H9 (cell line): ENCODE measurements at regions not wholly inside any gene's neighbourhood (a gene's known extent, or its start where the extent isn't known, plus 50 kb on each side); places are given as distances from the start of the nearest gene placed in this dataset.

ENCODE experiments used
- DNase-seq: peaks from one replicate; pipeline ENCODE4 v3.0.0-alpha.2; 2017
- H2AFZ ChIP-seq: one replicate; pipeline ENCODE4 v1.6.1; 2013; ENCODE audit warnings: mild to moderate bottlenecking, low read length, control low read depth, moderate library complexity
- H2AK5ac ChIP-seq: 2 replicates; pipeline ENCODE4 v1.6.1; 2013; ENCODE audit warnings: low read length, control low read depth, mixed read lengths; ENCODE audit not compliant: insufficient read length
- H2BK120ac ChIP-seq: one replicate; pipeline ENCODE4 v1.6.1; 2013; ENCODE audit warnings: low read depth, mild to moderate bottlenecking, low read length, control low read depth, inconsistent platforms; ENCODE audit not compliant: poor library complexity, severe bottlenecking
- H2BK12ac ChIP-seq: 2 replicates; pipeline ENCODE4 v1.6.1; 2013; ENCODE audit warnings: low read length, control low read depth, mixed read lengths, low read depth; ENCODE audit not compliant: insufficient read length
- H2BK15ac ChIP-seq: 2 replicates; pipeline ENCODE4 v1.6.1; 2013; ENCODE audit warnings: low read depth, low read length, control low read depth
- H2BK20ac ChIP-seq: one replicate; pipeline ENCODE4 v1.6.1; 2013; ENCODE audit warnings: low read depth, mild to moderate bottlenecking, low read length, control low read depth, inconsistent platforms; ENCODE audit not compliant: poor library complexity, severe bottlenecking
- H2BK5ac ChIP-seq: 2 replicates; pipeline ENCODE4 v1.6.1; 2013; ENCODE audit warnings: low read length, control low read depth, mixed read lengths; ENCODE audit not compliant: insufficient read length
- H3K14ac ChIP-seq: 2 replicates; pipeline ENCODE4 v1.6.1; 2013; ENCODE audit warnings: low read length, control low read depth; ENCODE audit not compliant: insufficient read depth
- H3K18ac ChIP-seq: 2 replicates; pipeline ENCODE4 v1.6.1; 2013; ENCODE audit warnings: low read depth, mild to moderate bottlenecking, mixed read lengths, low read length, control low read depth; ENCODE audit not compliant: insufficient read length
- H3K23ac ChIP-seq: 2 replicates; pipeline ENCODE4 v1.6.1; 2013; ENCODE audit warnings: low read length, control low read depth, mixed read lengths, low read depth; ENCODE audit not compliant: insufficient read length
- H3K23me2 ChIP-seq: 2 replicates; pipeline ENCODE4 v1.6.1; 2013; ENCODE audit warnings: low read depth, mild to moderate bottlenecking, mixed read lengths, low read length, control low read depth; ENCODE audit not compliant: insufficient read length, poor library complexity, severe bottlenecking
- H3K27ac ChIP-seq: 2 replicates; pipeline ENCODE4 v1.5.1; 2013; ENCODE audit warnings: low read length, control low read depth, mixed read lengths, low read depth; ENCODE audit not compliant: insufficient read length
- H3K27me3 ChIP-seq: 2 replicates; pipeline ENCODE4 v1.6.1; 2013; ENCODE audit warnings: low read length, control low read depth, inconsistent platforms; ENCODE audit not compliant: insufficient read depth
- H3K4ac ChIP-seq: 2 replicates; pipeline ENCODE4 v1.6.1; 2013; ENCODE audit warnings: low read depth, mild to moderate bottlenecking, control low read depth, inconsistent platforms, low read length, moderate library complexity
- H3K4me1 ChIP-seq: 2 replicates; pipeline ENCODE4 v1.6.1; 2013; ENCODE audit warnings: low read length, control low read depth, inconsistent platforms; ENCODE audit not compliant: insufficient read depth
- H3K4me2 ChIP-seq: 2 replicates; pipeline ENCODE4 v1.6.1; 2013; ENCODE audit warnings: low read length, control low read depth, mixed read lengths; ENCODE audit not compliant: insufficient read length, insufficient read depth
- H3K56ac ChIP-seq: 2 replicates; pipeline ENCODE4 v1.6.1; 2013; ENCODE audit warnings: low read depth, mild to moderate bottlenecking, mixed read lengths, low read length, control low read depth; ENCODE audit not compliant: insufficient read length
- H3K79me1 ChIP-seq: 2 replicates; pipeline ENCODE4 v1.6.1; 2013; ENCODE audit warnings: low read depth, mild to moderate bottlenecking, moderate library complexity, low read length, control low read depth, inconsistent platforms; ENCODE audit not compliant: insufficient read depth, poor library complexity, severe bottlenecking
- H3K79me2 ChIP-seq: 2 replicates; pipeline ENCODE4 v1.6.1; 2013; ENCODE audit warnings: low read length, control low read depth, inconsistent platforms; ENCODE audit not compliant: insufficient read depth
- H3K9ac ChIP-seq: 2 replicates; pipeline ENCODE4 v1.6.1; 2013; ENCODE audit warnings: low read length, control low read depth, mixed read lengths; ENCODE audit not compliant: insufficient read length; ENCODE audit errors: extremely low read depth
- H3K9me3 ChIP-seq: one replicate; pipeline ENCODE4 v1.6.1; 2013; ENCODE audit warnings: low read depth, low read length, inconsistent platforms; ENCODE audit not compliant: control insufficient read depth
- H3T11ph ChIP-seq: one replicate; pipeline ENCODE4 v1.6.1; 2013; ENCODE audit warnings: mild to moderate bottlenecking, low read length, control low read depth, inconsistent platforms
- H4K20me1 ChIP-seq: one replicate; pipeline ENCODE4 v1.6.1; 2013; ENCODE audit not compliant: control insufficient read depth, insufficient read length, insufficient read depth
- H4K5ac ChIP-seq: 2 replicates; pipeline ENCODE4 v1.6.1; 2013; ENCODE audit warnings: low read depth, mild to moderate bottlenecking, mixed read lengths, low read length, control low read depth; ENCODE audit not compliant: insufficient read length
- H4K8ac ChIP-seq: replicated peaks from 2 replicates; pipeline ENCODE4 v1.6.1; 2013; ENCODE audit warnings: low read length, control low read depth, mixed read lengths, low read depth; ENCODE audit not compliant: insufficient read length
- H4K91ac ChIP-seq: 2 replicates; pipeline ENCODE4 v1.6.1; 2013; ENCODE audit warnings: low read depth, mild to moderate bottlenecking, moderate library complexity, mixed read lengths, low read length, control low read depth; ENCODE audit not compliant: insufficient read length
- H3K27ac Mint-ChIP-seq, 3 experiments: 2 replicates in 2 of 3; 3 replicates in 1 of 3; pipeline ENCODE4 v1.8.0; 2020 to 2021; ENCODE audit warnings: mixed read lengths in 3 of 3, mild to moderate bottlenecking in 1 of 3, moderate library complexity in 1 of 3
- H3K27me3 Mint-ChIP-seq: 2 replicates; pipeline ENCODE4 v1.8.0; 2021; ENCODE audit warnings: low read depth, mild to moderate bottlenecking, moderate library complexity, mixed read lengths
- H3K36me3 Mint-ChIP-seq, 3 experiments: 2 replicates in 2 of 3; 3 replicates in 1 of 3; pipeline ENCODE4 v1.8.0; 2020 to 2021; ENCODE audit warnings: low read depth in 3 of 3, mixed read lengths in 3 of 3; ENCODE audit not compliant: insufficient read depth in 1 of 3
- H3K4me1 Mint-ChIP-seq, 2 experiments: 2 replicates each; pipeline ENCODE4 v1.8.0; 2020; ENCODE audit warnings: mixed read lengths in 2 of 2
- H3K4me3 Mint-ChIP-seq, 2 experiments: 2 replicates in 1 of 2; 3 replicates in 1 of 2; pipeline ENCODE4 v1.8.0; 2020 to 2021; ENCODE audit warnings: mild to moderate bottlenecking in 2 of 2, mixed read lengths in 2 of 2, moderate library complexity in 1 of 2
- H3K9me3 Mint-ChIP-seq, 2 experiments: 2 replicates in 1 of 2; 3 replicates in 1 of 2; pipeline ENCODE4 v1.8.0; 2020; ENCODE audit warnings: mild to moderate bottlenecking in 2 of 2, mixed read lengths in 2 of 2, moderate library complexity in 1 of 2
- CTCF ChIP-seq: fragments of 200-600 bp; sonication (generic); conservative IDR thresholded peaks from 3 replicates; pipeline ENCODE4 v1.8.0; 2021; ENCODE audit warnings: antibody characterized with exemption, mild to moderate bottlenecking
- WGBS: extraction: QIAGEN DNeasy Blood & Tissue Kit; methylation state at CpG from one replicate; pipeline ENCODE4 v1.1.7; 2013; ENCODE audit warnings: missing lambda C conversion rate, low lambda C conversion rate, mixed read lengths; ENCODE audit not compliant: insufficient read length; ENCODE audit errors: extremely low coverage; 5-methylcytosine and 5-hydroxymethylcytosine counted together

- Histone ChIP-seq H3K4ac (no peak overlapping the region), H4K8ac (no peak overlapping the region), H3K9ac (no peak overlapping the region), H3T11ph (no peak overlapping the region), H3K23ac (no peak overlapping the region), H2BK15ac (no peak overlapping the region), H3K18ac (no peak overlapping the region), H3K4me1 (peaks cover 3% of the 10 kb centered on the region; the same call in 1 of the 2 replicates), H3K14ac (no peak overlapping the region), H2AFZ (no peak overlapping the region), H3K27ac (no peak overlapping the region), H3K4me2 (no peak overlapping the region), H4K20me1 (no peaks in the 10 kb centered on the region), H2BK20ac (no peak overlapping the region), H3K56ac (no peak overlapping the region), H3K79me2 (no peaks in the 10 kb centered on the region), H2AK5ac (no peak overlapping the region), H2BK5ac (no peak overlapping the region), H2BK120ac (no peak overlapping the region), H2BK12ac (no peak overlapping the region), H3K9me3 (peaks cover 24% of the 10 kb centered on the region), H4K91ac (no peak overlapping the region), H3K23me2 (no peaks in the 10 kb centered on the region), H3K27me3 (no peaks in the 10 kb centered on the region), H4K5ac (no peak overlapping the region), H3K79me1 (no peaks in the 10 kb centered on the region)
- H3K4me1 Mint-ChIP-seq, result peaks cover 20 to 21% of the 10 kb centered on the region in 2 experiments
- H3K27me3 Mint-ChIP-seq, result no peaks in the 10 kb centered on the region; the same call in 1 of the 2 replicates
- no peak for TF ChIP-seq CTCF
- peaks cover 43 to 52% of the 10 kb centered on the region in 2 experiments for H3K9me3 Mint-ChIP-seq
- H3K27ac Mint-ChIP-seq, result no peak overlapping the region
- WGBS, result no CpG with 5 or more reads among the region's 2 CpGs
- H3K36me3 Mint-ChIP-seq, result peaks cover 37 to 43% (median 38%) of the 10 kb centered on the region in 3 experiments
- H3K4me3 Mint-ChIP-seq, result no peak overlapping the region
- no peak for DNase-seq
Measured at GRCh38 chr18:8928044-8928443, 174.5 kb upstream of the NDUFV2 start.
